ENCODE measurements at regions not wholly inside any gene's neighbourhood (a gene's known extent, or its start where the extent isn't known, plus 50 kb on each side); places are given as distances from the start of the nearest gene placed in this dataset.
"Not testable (repeated sequence)": the region's sequence is repeated elsewhere in the genome, so short reads cannot be mapped to it uniquely, and the experiment has no call there.

DNA sequence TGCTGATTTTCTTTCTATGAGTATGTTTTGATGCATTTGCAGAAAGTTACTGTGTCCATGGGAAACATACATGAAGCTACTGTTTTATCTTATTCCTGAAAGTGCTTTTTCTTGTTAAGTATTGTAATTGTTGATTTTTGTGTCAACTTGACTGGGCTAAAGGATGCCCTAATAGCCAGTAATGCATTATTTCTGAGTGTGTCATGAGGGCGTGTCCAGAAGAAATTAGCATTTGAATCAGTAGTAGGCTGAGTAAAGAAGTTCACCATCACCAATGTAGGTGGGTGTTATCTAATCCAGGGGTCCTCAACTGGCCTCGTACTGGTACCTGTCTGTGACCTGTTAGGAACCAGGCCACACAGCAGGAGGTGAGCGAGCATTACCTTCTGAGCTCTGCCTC, 760.2 kb downstream of the PLA2G4A start:
- TF ChIP-seq, protein P1, sequence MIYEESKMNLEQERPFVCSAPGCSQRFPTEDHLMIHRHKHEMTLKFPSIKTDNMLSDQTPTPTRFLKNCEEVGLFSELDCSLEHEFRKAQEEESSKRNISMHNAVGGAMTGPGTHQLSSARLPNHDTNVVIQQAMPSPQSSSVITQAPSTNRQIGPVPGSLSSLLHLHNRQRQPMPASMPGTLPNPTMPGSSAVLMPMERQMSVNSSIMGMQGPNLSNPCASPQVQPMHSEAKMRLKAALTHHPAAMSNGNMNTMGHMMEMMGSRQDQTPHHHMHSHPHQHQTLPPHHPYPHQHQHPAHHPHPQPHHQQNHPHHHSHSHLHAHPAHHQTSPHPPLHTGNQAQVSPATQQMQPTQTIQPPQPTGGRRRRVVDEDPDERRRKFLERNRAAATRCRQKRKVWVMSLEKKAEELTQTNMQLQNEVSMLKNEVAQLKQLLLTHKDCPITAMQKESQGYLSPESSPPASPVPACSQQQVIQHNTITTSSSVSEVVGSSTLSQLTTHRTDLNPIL (CRISPR knock-in tag; IDR thresholded peaks at IDR 0.05; ENCODE audit: low read depth), result no peak
- no peak for TF ChIP-seq ESRRG (CRISPR knock-in tag; IDR thresholded peaks at IDR 0.05)
- no peak for TF ChIP-seq SNAI2 (CRISPR knock-in tag; IDR thresholded peaks at IDR 0.05)
- TF ChIP-seq, protein P2, sequence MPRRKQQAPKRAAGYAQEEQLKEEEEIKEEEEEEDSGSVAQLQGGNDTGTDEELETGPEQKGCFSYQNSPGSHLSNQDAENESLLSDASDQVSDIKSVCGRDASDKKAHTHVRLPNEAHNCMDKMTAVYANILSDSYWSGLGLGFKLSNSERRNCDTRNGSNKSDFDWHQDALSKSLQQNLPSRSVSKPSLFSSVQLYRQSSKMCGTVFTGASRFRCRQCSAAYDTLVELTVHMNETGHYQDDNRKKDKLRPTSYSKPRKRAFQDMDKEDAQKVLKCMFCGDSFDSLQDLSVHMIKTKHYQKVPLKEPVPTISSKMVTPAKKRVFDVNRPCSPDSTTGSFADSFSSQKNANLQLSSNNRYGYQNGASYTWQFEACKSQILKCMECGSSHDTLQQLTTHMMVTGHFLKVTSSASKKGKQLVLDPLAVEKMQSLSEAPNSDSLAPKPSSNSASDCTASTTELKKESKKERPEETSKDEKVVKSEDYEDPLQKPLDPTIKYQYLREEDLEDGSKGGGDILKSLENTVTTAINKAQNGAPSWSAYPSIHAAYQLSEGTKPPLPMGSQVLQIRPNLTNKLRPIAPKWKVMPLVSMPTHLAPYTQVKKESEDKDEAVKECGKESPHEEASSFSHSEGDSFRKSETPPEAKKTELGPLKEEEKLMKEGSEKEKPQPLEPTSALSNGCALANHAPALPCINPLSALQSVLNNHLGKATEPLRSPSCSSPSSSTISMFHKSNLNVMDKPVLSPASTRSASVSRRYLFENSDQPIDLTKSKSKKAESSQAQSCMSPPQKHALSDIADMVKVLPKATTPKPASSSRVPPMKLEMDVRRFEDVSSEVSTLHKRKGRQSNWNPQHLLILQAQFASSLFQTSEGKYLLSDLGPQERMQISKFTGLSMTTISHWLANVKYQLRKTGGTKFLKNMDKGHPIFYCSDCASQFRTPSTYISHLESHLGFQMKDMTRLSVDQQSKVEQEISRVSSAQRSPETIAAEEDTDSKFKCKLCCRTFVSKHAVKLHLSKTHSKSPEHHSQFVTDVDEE (CRISPR knock-in tag; IDR thresholded peaks at IDR 0.05), result no peak
- no peak for TF ChIP-seq BACH2 (CRISPR knock-in tag; IDR thresholded peaks at IDR 0.05; ENCODE audit: borderline replicate concordance)
- no peak for TF ChIP-seq ISL1 (CRISPR knock-in tag; IDR thresholded peaks at IDR 0.05)
- TF ChIP-seq TOX (CRISPR knock-in tag; IDR thresholded peaks at IDR 0.05; ENCODE audit: borderline replicate concordance), result no peak
- TF ChIP-seq, protein P3, sequence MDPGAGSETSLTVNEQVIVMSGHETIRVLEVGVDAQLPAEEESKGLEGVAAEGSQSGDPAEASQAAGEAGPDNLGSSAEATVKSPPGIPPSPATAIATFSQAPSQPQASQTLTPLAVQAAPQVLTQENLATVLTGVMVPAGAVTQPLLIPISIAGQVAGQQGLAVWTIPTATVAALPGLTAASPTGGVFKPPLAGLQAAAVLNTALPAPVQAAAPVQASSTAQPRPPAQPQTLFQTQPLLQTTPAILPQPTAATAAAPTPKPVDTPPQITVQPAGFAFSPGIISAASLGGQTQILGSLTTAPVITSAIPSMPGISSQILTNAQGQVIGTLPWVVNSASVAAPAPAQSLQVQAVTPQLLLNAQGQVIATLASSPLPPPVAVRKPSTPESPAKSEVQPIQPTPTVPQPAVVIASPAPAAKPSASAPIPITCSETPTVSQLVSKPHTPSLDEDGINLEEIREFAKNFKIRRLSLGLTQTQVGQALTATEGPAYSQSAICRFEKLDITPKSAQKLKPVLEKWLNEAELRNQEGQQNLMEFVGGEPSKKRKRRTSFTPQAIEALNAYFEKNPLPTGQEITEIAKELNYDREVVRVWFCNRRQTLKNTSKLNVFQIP (CRISPR knock-in tag; IDR thresholded peaks at IDR 0.05; ENCODE audit: borderline replicate concordance, low read depth), result no peak
- no peak for TF ChIP-seq ZNF8 (CRISPR knock-in tag; IDR thresholded peaks at IDR 0.05)
- TF ChIP-seq ZC3H10 (CRISPR knock-in tag; IDR thresholded peaks at IDR 0.05), result no peak
- no peak for TF ChIP-seq ZFP3 (CRISPR knock-in tag; IDR thresholded peaks at IDR 0.05)
- no peak for TF ChIP-seq ZFP30 (CRISPR knock-in tag; IDR thresholded peaks at IDR 0.05)
- TF ChIP-seq GLIS3 (CRISPR knock-in tag; IDR thresholded peaks at IDR 0.05), result no peak
- TF ChIP-seq, protein P4, sequence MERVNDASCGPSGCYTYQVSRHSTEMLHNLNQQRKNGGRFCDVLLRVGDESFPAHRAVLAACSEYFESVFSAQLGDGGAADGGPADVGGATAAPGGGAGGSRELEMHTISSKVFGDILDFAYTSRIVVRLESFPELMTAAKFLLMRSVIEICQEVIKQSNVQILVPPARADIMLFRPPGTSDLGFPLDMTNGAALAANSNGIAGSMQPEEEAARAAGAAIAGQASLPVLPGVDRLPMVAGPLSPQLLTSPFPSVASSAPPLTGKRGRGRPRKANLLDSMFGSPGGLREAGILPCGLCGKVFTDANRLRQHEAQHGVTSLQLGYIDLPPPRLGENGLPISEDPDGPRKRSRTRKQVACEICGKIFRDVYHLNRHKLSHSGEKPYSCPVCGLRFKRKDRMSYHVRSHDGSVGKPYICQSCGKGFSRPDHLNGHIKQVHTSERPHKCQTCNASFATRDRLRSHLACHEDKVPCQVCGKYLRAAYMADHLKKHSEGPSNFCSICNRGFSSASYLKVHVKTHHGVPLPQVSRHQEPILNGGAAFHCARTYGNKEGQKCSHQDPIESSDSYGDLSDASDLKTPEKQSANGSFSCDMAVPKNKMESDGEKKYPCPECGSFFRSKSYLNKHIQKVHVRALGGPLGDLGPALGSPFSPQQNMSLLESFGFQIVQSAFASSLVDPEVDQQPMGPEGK (CRISPR knock-in tag; IDR thresholded peaks at IDR 0.05; ENCODE audit: borderline replicate concordance), result no peak
- TF ChIP-seq RARB (CRISPR knock-in tag; IDR thresholded peaks at IDR 0.05), result no peak
- no peak for TF ChIP-seq ZNF565 (CRISPR knock-in tag; conservative IDR thresholded peaks at IDR 0.05; ENCODE audit: low read depth)
- TF ChIP-seq PPARA (CRISPR knock-in tag; IDR thresholded peaks at IDR 0.05; ENCODE audit: borderline replicate concordance), result no peak
- TF ChIP-seq ARNTL (CRISPR knock-in tag; IDR thresholded peaks at IDR 0.05; ENCODE audit: borderline replicate concordance, low read depth), result no peak
- TF ChIP-seq OSR1 (CRISPR knock-in tag; IDR thresholded peaks at IDR 0.05), result no peak
- TF ChIP-seq ZNF70 (CRISPR knock-in tag; IDR thresholded peaks at IDR 0.05), result no peak
- ATAC-seq, result no peak

DNA sequence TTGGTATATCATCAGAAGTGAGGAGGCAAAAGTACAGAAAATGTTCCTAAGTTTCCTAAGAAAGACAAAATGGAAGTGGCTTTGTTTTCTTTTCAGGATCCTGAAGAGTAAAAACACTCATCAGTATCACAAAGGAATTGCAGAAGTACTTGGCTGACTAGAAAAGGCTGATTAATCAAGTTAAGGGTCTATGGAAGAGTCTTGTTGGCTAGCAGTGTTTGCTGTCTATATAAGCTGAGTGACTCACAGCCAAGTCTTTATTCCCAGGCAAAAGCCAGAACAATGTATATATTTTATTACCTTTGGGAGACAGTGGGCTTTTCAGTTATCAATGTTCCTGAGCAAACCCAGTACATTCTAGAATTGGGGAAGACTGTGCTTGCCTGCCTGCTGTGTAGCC, 777.0 kb downstream of the PLA2G4A start:
- TF ChIP-seq, protein P4 (CRISPR knock-in tag; IDR thresholded peaks at IDR 0.05; ENCODE audit: borderline replicate concordance), result no peak
- no peak for TF ChIP-seq RARB (CRISPR knock-in tag; IDR thresholded peaks at IDR 0.05)
- no peak for TF ChIP-seq PPARA (CRISPR knock-in tag; IDR thresholded peaks at IDR 0.05; ENCODE audit: borderline replicate concordance)
- no peak for TF ChIP-seq ZNF8 (CRISPR knock-in tag; IDR thresholded peaks at IDR 0.05)
- TF ChIP-seq, protein P2 (CRISPR knock-in tag; IDR thresholded peaks at IDR 0.05), result no peak
- TF ChIP-seq OSR1 (CRISPR knock-in tag; IDR thresholded peaks at IDR 0.05), result no peak
- no peak for TF ChIP-seq BACH2 (CRISPR knock-in tag; IDR thresholded peaks at IDR 0.05; ENCODE audit: borderline replicate concordance)
- TF ChIP-seq, protein P1 (CRISPR knock-in tag; IDR thresholded peaks at IDR 0.05; ENCODE audit: low read depth), result no peak
- TF ChIP-seq SNAI2 (CRISPR knock-in tag; IDR thresholded peaks at IDR 0.05), result no peak
- no peak for ATAC-seq

DNA sequence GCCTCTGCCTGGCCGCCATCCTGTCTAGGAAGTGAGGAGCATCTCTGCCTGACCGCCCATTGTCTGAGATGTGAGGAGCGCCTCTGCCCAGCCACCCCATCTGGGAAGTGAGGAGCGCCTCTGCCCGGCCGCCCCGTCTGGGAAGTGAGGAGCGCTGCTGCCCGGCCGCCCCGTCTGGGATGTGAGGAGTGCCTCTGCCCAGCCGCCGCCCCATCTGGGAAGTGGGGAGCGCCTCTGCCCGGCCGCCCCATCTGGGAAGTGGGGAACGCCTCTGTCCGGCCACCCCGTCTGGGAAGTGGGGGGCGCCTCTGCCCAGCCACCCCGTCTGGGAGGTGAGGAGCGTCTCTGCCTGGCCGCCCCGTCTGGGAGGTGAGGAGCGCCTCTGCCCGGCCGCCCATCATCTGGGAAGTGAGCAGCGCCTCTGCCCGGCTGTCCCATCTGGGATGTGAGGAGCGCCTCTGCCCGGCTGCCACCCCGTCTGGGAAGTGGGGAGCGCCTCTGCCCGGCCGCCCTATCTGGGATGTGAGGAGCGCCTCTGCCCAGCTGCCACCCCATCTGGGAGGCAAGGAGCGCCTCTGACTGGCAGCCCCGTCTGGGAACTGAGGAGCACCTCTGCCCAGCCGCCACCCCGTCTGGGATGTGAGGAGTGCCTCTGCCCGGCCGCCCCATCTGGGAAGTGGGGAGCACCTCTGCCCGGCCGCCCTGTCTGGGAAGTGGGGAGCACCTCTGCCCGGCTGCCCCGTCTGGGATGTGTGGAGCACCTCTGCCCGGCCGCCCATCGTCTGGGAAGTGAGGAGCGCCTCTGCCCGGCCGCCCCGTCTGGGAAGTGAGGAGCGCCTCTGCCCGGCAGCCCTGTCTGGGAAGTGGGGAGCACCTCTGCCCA, 787.3 kb downstream of the PLA2G4A start:
- ATAC-seq, result not testable (repeated sequence)

DNA sequence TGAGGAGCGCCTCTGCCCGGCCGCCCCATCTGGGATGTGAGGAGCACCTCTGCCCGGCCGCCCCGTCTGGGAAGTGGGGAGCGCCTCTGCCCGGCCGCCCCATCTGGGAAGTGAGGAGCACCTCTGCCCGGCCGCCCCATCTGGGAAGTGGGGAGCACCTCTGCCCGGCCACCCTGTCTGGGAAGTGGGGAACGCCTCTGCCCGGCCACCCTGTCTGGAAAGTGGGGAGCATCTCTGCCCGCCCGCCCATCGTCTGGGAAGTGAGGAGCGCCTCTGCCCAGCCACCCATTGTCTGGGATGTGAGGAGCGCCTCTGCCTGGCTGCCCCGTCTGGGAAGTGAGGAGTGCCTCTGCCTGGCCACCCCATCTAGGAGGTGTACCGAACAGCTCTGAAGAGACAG, 788.1 kb downstream of the PLA2G4A start:
- not testable (repeated sequence) for ATAC-seq

Measured in SK-N-SH treated with all-trans-retinoic acid at 6 μM for 48 hours (cell line).